ENCODE measurements at regions not wholly inside any gene's neighbourhood (a gene's known extent, or its start where the extent isn't known, plus 50 kb on each side); places are given as distances from the start of the nearest gene placed in this dataset.
A peak's percentile ranks its signal among the peaks of the same experiment; 100 is the strongest.
"Not testable (repeated sequence)": the region's sequence is repeated elsewhere in the genome, so short reads cannot be mapped to it uniquely, and the experiment has no call there.

DNA sequence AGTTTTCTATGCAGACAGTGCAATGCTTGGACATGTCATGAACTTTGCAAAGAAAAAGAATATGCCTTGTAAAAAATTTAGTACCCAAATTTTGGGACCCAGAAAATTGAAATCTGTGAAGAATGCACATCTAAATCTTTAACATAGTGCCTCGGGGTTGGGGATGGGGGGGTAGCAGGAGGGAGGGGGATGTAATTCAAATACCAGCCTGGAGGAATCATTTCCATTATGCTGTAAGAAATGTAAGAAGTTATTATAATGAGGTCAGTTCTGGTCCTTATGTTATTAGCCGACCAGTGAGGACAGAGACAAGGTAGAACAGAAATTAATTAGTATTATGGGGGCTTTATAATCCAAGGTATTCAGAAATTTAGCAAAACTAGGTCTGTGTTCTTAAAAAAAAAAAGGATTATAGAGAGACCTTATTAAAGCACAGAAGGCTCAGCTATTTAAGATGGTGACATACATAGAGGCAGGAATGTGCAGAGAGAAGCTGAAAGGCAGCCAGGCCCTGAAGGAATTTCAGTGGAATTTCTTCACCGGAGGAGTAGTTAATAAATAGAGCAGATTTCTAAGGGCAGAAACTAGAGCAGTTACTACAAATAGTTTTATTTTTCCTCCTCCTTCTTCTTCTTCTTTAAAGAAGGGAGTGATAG lies 89.0 kb upstream of the RBMS1 start:
- in situ Hi-C loops (cut with HindIII; ENCODE audit: low sequenced_read_pairs), result no loop called here
- peak; percentile 5 for DNase-seq (ENCODE audit: low spot score)

DNA sequence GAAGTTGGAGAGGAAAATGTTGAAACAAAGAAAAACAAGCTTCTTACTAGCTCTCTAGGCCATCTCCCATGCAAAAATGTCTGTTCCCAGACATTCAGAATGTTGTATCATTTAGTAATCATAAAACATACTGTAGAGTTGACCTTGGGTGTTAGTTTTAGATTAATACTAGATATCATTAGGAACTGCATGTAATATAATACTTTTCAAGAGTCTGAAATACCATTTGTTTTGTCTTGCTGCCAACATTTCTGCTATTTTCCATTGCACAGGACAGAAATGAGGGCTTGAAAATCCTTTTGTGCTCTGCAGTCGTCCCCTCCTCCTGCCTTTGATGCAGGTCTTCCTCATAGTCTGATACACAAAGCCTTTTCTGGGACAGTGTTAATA lies 89.5 kb upstream of the RBMS1 start:
- no peak for DNase-seq (ENCODE audit: low spot score)

DNA sequence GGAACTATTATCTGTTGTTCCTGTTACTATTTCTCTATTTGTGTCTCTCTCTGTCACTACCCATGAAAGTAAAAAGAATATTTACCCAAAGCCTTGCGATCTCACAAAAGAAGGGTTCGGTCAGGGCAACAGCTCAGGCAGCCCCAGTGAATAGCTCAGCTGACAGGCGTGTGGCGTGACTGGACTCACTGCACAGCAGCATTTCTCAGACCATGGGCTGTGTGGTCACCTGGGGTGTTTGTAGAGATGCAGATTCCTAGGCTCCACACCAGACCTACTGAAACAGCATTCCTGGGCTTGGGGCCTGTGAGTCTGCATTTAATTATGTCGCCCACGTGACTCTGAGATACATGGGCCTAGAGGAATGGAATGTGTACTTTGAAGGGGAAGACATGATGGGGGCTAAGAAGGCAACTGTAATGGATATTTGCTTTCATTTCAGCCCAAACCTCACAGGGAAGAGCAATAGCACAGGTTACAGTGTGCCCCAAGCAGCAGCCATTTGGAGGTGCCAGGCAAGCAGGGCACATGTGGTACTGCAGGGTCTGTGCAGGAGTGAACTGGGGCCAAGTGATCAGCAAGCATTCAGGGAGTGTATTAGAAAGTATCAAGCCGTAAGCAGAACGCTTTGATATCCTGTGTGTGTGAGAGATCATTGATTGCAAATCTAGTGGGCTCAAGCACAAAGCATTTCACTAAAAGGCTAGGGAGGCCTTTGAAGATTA lies 90.4 kb upstream of the RBMS1 start:
- DNase-seq (ENCODE audit: low spot score), result no peak
- in situ Hi-C loops (cut with HindIII; ENCODE audit: low sequenced_read_pairs), result no loop called here

More for the DNA sequence above, 89.5 kb upstream of the RBMS1 start:
- in situ Hi-C loops (cut with HindIII; ENCODE audit: low sequenced_read_pairs), result no loop called here

DNA sequence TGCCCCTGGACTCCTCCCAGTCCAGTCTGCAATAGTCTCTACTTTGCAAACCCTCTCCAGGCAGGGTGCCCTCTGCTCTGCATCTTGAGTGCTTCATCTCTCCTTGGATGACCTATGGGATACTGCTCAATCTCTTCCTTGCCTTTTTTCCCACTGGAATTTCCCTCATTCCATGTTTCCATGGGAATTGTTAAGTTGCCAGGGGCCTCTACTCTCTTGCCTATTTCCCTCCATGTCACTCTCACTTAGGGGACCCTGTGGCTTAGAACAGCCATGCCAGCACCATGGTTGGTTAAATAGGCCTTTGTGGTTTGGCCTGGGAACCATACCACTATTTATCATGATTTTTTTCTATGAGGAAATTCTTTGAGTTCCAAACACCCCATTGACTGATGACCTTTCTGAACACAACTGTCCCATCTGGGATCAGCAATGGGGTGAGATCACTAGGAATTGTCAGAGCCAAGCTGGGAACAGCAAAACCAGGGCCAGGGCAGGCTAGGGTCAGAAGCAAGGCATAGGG lies 91.4 kb upstream of the RBMS1 start:
- in situ Hi-C loops (cut with HindIII; ENCODE audit: low sequenced_read_pairs), result no loop called here
- no peak for DNase-seq (ENCODE audit: low spot score)

DNA sequence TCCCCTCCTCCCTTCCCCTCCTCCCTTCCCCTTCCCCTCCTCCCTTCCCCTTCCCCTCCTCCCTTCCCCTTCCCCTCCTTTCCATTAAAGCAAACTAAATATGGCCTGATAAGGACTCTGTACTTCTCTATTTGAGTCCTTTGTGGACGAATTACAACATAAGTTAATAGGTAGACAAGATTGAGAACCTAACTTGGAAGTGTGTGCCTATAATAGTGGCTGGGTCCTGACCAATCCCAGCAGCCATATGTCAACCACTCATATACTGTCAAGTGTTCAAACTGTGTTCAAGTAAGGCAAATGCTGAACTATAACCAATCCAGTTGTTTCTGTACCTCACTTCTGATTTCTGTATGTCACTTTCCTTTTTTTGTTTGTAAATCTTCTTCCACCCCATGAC lies 97.1 kb upstream of the RBMS1 start:
- no peak for DNase-seq (ENCODE audit: low spot score)
- in situ Hi-C loops (cut with HindIII; ENCODE audit: low sequenced_read_pairs), result no loop called here

DNA sequence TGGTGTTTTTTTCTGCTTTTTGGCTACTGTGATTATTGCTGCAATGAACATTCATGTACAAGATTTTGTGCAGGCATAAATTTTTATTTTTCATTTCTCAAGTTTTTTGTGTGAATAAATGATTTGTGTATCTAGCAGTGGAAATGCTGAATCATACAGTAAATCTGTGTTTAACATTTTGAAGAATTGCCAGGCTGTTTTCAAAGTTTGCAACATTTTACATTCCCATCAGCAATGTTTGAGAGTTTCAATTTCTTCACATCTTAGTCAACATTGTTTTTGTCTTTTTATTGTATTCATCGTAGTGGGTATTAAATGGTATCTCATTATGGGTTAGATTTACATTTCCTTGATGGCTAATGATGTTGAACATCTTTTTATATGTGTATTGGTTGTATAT lies 98.8 kb upstream of the RBMS1 start:
- in situ Hi-C loops (cut with HindIII; ENCODE audit: low sequenced_read_pairs), result no loop called here

DNA sequence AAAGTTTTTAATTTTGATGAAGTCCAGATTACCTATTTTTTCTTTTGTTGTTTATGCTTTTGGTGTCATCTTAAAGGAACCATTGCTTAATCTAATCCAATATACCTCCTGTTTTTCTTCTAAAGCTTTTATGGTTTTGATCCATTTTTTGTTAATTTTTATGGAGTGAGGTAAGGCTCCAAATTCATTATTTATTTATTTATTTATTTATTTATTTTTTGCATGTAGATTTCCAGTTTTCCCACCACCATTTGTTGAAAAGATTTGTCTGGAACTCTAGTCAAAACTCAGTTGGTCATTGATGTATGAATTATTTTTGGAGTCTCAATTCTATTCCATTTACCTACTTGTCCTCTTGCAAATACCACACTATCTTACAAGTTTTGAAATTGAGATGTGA lies 99.4 kb upstream of the RBMS1 start:
- DNase-seq (ENCODE audit: low spot score), result no peak
- in situ Hi-C loops (cut with HindIII; ENCODE audit: low sequenced_read_pairs), result no loop called here

More for the DNA sequence above, 98.8 kb upstream of the RBMS1 start:
- DNase-seq (ENCODE audit: low spot score), result no peak

DNA sequence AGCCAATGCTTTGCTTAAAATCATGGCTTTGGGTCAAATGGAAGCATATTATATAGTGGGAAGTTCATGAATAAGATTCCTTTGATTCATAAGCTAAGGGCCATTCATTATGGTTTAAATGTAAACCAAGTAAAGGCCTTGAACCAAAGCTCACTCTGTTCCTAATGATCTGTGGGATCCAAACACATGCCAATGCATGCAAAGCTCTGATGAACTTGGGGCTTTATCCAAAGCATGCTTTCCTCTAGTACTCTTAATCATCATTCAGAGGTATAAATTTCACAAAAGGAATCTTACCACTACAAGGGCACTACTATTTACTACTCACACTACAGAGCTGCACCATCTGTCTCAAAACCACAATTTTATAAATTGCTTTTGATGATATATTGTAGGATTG lies 102.8 kb upstream of the RBMS1 start:
- in situ Hi-C loops (cut with HindIII; ENCODE audit: low sequenced_read_pairs), result no loop called here
- DNase-seq (ENCODE audit: low spot score), result no peak

DNA sequence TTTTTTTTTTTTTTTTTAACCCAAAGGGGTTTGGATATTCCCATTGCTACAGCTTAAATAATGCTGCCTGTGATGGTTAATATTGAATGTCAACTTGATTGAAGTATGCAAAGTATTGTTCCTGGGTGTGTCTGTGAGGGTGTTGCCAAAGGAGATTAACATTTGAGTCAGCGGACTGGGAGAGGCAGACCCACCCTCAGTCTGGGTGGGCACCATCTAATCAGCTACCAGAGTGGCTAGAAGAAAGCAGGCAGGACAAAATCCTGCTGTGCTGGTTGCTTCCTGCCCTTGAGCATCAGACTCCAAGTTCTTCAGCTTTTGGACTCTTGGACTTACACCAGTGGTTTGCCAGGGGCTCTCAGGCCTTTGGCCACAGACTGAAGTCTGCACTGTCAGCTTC lies 106.8 kb upstream of the RBMS1 start:
- in situ Hi-C loops (cut with HindIII; ENCODE audit: low sequenced_read_pairs); DNase-seq (ENCODE audit: low spot score): not testable (repeated sequence)

DNA sequence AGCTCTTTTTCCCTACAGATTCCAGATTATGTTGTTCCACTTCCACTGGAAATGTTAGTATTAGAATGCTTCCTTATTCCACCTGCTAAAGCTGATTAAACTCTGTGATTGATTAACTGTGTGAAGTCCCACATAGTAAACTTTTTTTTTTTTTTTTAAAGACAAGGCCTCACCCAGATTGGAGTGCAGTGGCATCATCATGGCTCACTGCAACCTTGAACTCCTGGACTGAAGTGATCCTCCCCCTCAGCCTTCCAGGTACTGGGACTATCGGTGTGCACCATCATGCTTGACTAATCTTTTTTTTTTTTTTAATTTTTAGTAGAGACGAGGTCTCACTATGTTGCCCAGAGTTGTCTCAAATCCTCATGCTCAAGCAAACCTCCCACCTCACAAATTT lies 108.5 kb upstream of the RBMS1 start:
- DNase-seq (ENCODE audit: low spot score), result no peak
- in situ Hi-C loops (cut with HindIII; ENCODE audit: low sequenced_read_pairs), result no loop called here

DNA sequence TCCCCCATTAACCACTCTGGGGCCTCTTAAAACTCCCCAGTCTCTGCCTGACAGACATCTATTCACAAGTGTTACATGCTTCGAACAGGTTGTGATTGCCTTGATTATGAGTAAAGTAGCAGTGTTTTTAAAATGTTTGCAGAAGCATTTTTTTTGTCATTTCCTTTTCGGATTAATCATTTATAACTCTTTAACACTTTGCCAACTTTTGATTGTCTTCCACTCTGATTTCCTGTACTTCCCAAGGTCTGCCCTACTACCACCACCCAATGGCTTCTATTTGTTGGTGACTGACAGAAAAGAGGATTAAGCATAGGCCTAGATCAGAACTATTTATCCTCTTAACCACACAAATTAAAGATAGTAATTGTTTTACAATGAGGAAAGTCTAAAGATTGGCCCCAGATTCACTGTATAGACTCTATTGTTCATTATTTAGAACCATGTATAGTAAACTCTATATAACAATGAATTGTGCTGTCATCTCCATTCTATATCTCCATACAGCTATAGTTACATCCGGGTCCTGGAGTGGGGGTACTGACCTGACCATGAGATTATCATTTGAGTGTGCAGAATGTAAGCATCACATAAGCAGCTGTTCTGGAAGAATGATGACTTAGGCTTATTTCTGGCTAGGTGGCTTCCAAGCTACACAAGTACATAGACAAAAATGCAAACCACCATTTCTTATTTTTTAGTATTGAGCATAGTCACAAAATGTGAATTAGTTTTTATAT lies 110.3 kb upstream of the RBMS1 start:
- DNase-seq (ENCODE audit: low spot score), result no peak
- in situ Hi-C loops (cut with HindIII; ENCODE audit: low sequenced_read_pairs), result no loop called here

DNA sequence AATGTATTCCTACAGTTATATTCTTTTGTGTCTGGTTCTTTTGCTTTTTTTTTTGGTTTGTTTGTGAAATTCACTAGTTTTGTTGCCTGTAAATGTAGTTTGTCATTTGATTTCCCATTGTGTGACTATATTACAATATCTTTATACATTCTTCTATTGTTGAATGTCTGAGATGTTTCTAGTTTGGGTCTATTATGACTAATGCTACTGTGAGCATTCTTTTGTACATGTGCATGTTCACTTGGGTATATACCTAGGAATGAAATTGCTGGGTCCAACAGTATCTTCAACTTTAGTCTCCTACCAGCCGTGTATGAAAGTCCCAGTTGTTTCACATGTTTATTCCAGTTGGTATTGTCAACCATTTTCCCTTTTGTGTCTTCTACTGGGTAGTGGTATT lies 112.7 kb upstream of the RBMS1 start:
- no peak for DNase-seq (ENCODE audit: low spot score)
- in situ Hi-C loops (cut with HindIII; ENCODE audit: low sequenced_read_pairs), result no loop called here

DNA sequence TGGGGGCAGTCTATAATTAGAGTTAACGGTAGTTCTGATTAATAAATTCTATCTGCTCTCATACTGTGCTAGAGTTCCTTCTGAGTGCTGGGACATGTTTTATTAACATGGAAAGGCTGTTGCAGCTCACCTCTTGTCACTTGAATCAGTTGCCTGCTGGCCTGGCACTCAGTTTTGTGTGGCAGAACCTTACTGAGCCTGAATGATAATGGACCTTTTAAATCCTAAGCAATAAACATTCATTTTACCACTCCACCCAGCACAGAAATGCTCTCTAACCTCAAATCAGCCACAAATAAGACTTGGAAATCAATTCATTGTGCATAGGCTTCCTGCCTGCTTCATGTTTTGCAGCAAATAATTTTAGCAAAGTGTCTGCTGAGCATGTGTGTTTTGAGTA lies 115.0 kb upstream of the RBMS1 start:
- DNase-seq (ENCODE audit: low spot score), result no peak
- in situ Hi-C loops (cut with HindIII; ENCODE audit: low sequenced_read_pairs), result no loop called here

DNA sequence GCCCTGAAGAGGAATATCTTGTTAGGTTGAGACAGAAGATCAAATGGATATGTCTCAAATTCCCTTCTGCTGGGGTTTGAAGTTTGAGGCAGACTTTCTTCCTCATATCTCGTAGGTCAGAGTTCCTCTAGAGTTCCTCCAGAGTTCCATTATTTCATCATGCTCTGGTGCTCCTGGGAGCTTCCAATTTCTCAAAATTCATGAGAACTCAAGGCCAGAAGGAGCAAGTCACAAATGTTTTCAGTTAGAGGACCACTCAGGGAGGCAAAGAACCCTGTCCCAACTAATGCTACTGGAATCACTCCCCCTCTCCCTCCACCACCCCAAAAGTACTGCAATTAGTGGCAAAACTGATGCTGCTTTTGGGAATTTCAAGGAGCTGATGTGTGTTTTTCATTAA lies 115.7 kb upstream of the RBMS1 start:
- in situ Hi-C loops (cut with HindIII; ENCODE audit: low sequenced_read_pairs), result no loop called here
- no peak for DNase-seq (ENCODE audit: low spot score)

DNA sequence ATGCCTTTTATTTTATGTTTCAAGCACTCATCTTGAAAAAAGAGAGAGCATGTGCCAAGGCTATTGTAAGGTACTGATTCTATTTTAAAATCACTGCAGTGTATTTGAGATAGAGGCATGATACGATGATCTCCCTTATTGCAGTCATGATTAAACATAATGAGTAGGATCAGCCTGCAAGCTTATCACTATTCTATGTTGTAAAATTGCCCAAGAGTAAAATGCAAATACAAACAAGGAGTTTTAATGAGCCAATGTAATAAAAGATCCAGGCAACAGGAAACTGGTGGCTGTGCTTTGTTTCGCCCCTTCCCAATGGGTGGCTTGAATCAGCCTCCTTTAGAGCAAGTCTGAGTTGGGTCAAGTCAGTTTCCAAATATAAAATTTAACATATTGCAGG lies 116.4 kb upstream of the RBMS1 start:
- in situ Hi-C loops (cut with HindIII; ENCODE audit: low sequenced_read_pairs), result no loop called here
- no peak for DNase-seq (ENCODE audit: low spot score)

DNA sequence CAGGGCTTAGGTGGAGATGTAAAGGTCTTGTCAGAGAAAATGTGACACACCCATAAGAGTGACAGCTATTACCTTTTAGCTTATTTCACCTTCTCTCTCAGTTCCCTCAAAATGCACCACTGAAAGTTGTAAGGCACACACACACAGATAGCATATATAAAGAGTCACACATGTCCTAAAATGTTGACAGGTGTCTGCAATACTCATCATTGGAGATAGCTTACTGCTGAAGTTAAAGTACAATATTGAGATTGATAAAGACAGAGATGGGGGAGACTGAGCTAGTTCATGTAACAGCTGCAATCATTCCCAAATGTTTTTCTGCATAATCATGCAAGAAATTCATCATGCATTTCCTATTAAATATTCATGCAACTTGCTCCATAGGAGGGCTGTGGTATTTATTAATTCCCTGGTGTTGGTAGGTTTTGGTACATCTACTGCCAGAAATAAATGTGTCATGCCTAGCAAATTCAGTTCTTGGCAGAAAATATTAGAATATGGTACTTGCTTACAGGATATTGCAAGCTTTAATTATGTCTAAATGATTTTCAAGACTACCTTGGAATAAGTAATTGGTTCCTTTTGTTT lies 118.8 kb upstream of the RBMS1 start:
- DNase-seq (ENCODE audit: low spot score), result no peak
- in situ Hi-C loops (cut with HindIII; ENCODE audit: low sequenced_read_pairs), result no loop called here

DNA sequence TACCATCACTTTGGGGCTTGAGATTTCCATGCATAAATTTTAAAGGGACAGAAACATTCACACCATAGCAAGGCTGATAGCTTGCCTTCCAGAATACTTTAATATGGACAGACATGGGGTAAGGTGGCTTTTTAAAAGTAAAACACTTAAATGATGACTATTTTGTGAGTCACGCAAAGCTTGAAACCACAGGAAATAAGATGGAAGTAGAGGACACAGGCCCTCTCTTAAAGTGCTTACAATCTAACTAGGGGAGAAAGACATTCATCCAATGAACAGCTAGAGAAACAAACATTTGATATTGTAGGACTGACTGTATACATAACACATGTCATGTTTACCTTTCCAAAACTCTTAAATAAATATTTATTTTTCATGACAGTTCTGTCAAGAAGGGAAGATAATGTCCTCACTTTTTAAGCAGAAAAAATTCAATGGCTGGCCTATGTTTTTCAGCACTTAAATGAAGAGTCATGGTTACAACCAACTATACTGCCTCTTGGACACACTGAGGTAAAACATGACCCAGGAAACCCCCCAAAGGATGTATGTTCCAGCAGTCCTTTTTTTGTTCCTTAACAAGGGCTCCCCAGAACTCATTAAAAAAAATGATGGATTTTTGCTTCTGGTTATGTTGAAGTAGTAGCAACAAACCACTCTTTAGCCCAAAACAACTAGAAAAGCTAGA lies 120.0 kb upstream of the RBMS1 start:
- in situ Hi-C loops (cut with HindIII; ENCODE audit: low sequenced_read_pairs), result no loop called here
- no peak for DNase-seq (ENCODE audit: low spot score)

DNA sequence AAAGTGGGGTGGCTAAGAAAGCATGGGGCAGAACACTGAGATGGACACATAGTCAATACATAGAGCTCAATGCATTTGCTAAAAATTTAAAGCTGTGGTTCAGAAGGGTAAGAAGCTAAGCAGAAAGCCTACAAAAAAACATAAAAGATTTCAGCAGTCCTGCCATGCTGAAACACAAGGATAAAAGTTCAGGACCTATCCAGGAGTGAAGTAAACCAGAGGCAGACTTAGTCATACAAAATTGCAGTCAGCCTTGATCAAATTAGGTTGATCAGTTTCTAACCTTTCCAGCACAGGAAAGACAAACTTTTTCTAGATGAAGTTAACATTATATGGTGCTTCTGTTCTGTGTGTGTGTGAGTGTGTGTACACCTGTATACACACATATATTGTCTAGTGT lies 120.8 kb upstream of the RBMS1 start:
- DNase-seq (ENCODE audit: low spot score), result no peak
- in situ Hi-C loops (cut with HindIII; ENCODE audit: low sequenced_read_pairs), result no loop called here

DNA sequence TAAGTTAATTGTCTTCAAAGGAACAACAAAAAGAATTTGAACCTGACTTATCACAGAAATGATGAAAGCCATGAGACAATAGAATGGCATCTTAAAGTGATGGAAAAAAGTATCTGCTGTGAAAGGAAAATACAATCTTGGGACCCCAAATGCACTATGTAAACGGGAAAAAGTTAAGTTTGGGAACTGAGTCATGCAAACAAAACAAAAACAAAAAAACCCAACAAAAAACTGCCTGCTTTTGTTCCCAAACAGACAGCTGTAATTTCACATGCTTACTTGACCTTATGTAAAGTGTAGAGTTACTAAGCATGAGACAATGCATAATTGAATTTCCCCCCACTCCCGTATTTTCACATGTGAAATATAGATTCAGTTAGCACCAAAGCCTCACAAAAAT lies 122.1 kb upstream of the RBMS1 start:
- DNase-seq (ENCODE audit: low spot score), result no peak
- in situ Hi-C loops (cut with HindIII; ENCODE audit: low sequenced_read_pairs), result no loop called here

Measured in G401 (cell line).